ENCODE measurements at regions not wholly inside any gene's neighbourhood (a gene's known extent, or its start where the extent isn't known, plus 50 kb on each side); places are given as distances from the start of the nearest gene placed in this dataset.
"Not testable (repeated sequence)": the region's sequence is repeated elsewhere in the genome, so short reads cannot be mapped to it uniquely, and the experiment has no call there.

GRCh38 chr5:163310997-163311396, 126.4 kb upstream of the CCNG1 start:
- Histone ChIP-seq H2AK5ac (ENCODE audit: low read length, severe bottlenecking) (no peak overlapping the region), H2BK12ac (ENCODE audit: low read length in 2 of 2) (no peak overlapping the region), H3K14ac (ENCODE audit: low read length in 2 of 2) (no peak overlapping the region), H3K4me2 (ENCODE audit: low read length, poor library complexity, severe bottlenecking) (no peak overlapping the region), H3K4me1 (ENCODE audit: control insufficient read depth, insufficient read depth, low read depth, low read length) (no peaks in the 10 kb centered on the region), H3K27me3 (ENCODE audit: control insufficient read depth in 1 of 2, insufficient read depth in 1 of 2, low read length in 2 of 2) (no peaks in the 10 kb centered on the region), H3K18ac (ENCODE audit: low read depth in 1 of 2, low read length in 2 of 2) (no peak overlapping the region), H3K23ac (ENCODE audit: low read length in 2 of 2) (no peak overlapping the region), H4K8ac (ENCODE audit: low read length) (no peak overlapping the region), H4K91ac (ENCODE audit: low read length) (no peak overlapping the region), H3K27ac (ENCODE audit: low read length, poor library complexity, severe bottlenecking) (no peak overlapping the region), H3K4ac (ENCODE audit: low read depth in 1 of 2, low read length in 2 of 2) (no peak overlapping the region), H2BK5ac (ENCODE audit: low read depth, low read length, poor library complexity, severe bottlenecking) (no peak overlapping the region), H2AFZ (ENCODE audit: low read depth, low read length) (no peak overlapping the region), H3K9ac (ENCODE audit: low read length) (no peak overlapping the region), H3K36me3 (ENCODE audit: control insufficient read depth in 1 of 2, insufficient read depth in 2 of 2, low read depth in 1 of 2, low read length in 2 of 2) (no peaks in the 10 kb centered on the region), H2BK120ac (ENCODE audit: low read depth, low read length) (no peak overlapping the region), H3K79me1 (replicated peaks; ENCODE audit: low read length, poor library complexity, severe bottlenecking) (no peaks in the 10 kb centered on the region), H2BK15ac (ENCODE audit: low read depth, poor library complexity, severe bottlenecking) (no peak overlapping the region), H3K9me3 (ENCODE audit: control insufficient read depth, low read length) (peaks cover 6% of the 10 kb centered on the region), H3K4me3 (ENCODE audit: insufficient read depth in 1 of 2, low read depth in 1 of 2, low read length in 2 of 2) (no peak overlapping the region)
- DNase-seq: no peak
- WGBS: 63% methylated on average over 1 of the region's 1 CpG

- WGBS: 47% methylated on average over 2 of the region's 2 CpGs
- no peak overlapping the region for H3K23ac ChIP-seq (ENCODE audit: low read length in 2 of 2)
- H3K4me3 ChIP-seq (ENCODE audit: insufficient read depth in 1 of 2, low read depth in 1 of 2, low read length in 2 of 2): no peak overlapping the region
- H2BK120ac ChIP-seq (ENCODE audit: low read depth, low read length): no peak overlapping the region
- no peaks in the 10 kb centered on the region for H3K79me1 ChIP-seq (replicated peaks; ENCODE audit: low read length, poor library complexity, severe bottlenecking)
- H2BK15ac ChIP-seq (ENCODE audit: low read depth, poor library complexity, severe bottlenecking): no peak overlapping the region
- H3K4me2 ChIP-seq (ENCODE audit: low read length, poor library complexity, severe bottlenecking): no peak overlapping the region
- H2BK12ac ChIP-seq (ENCODE audit: low read length in 2 of 2): no peak overlapping the region
- DNase-seq: no peak
- H2BK5ac ChIP-seq (ENCODE audit: low read depth, low read length, poor library complexity, severe bottlenecking): no peak overlapping the region
- no peak overlapping the region for H3K14ac ChIP-seq (ENCODE audit: low read length in 2 of 2)
- no peak overlapping the region for H4K91ac ChIP-seq (ENCODE audit: low read length)
- H3K4me1 ChIP-seq (ENCODE audit: control insufficient read depth, insufficient read depth, low read depth, low read length): no peaks in the 10 kb centered on the region
- no peak overlapping the region for H3K27ac ChIP-seq (ENCODE audit: low read length, poor library complexity, severe bottlenecking)
- H3K9ac ChIP-seq (ENCODE audit: low read length): no peak overlapping the region
- H3K4ac ChIP-seq (ENCODE audit: low read depth in 1 of 2, low read length in 2 of 2): no peak overlapping the region
- no peak overlapping the region for H3K18ac ChIP-seq (ENCODE audit: low read depth in 1 of 2, low read length in 2 of 2)
- no peak overlapping the region for H2AFZ ChIP-seq (ENCODE audit: low read depth, low read length)
- H3K27me3 ChIP-seq (ENCODE audit: control insufficient read depth in 1 of 2, insufficient read depth in 1 of 2, low read length in 2 of 2): no peaks in the 10 kb centered on the region
- H3K9me3 ChIP-seq (ENCODE audit: control insufficient read depth, low read length): peaks cover 6% of the 10 kb centered on the region
- H2AK5ac ChIP-seq (ENCODE audit: low read length, severe bottlenecking): no peak overlapping the region
- H4K8ac ChIP-seq (ENCODE audit: low read length): no peak overlapping the region
- no peaks in the 10 kb centered on the region for H3K36me3 ChIP-seq (ENCODE audit: control insufficient read depth in 1 of 2, insufficient read depth in 2 of 2, low read depth in 1 of 2, low read length in 2 of 2)
These were observed 124.8 kb upstream of the CCNG1 start for GRCh38 chr5:163312598-163312997.

GRCh38 chr5:163313049-163313448, 124.3 kb upstream of the CCNG1 start:
- not testable (repeated sequence) for H3K4me1 ChIP-seq (ENCODE audit: control insufficient read depth, insufficient read depth, low read depth, low read length); H3K4ac ChIP-seq (ENCODE audit: low read depth in 1 of 2, low read length in 2 of 2); H2BK120ac ChIP-seq (ENCODE audit: low read depth, low read length); H4K8ac ChIP-seq (ENCODE audit: low read length); H3K36me3 ChIP-seq (ENCODE audit: control insufficient read depth in 1 of 2, insufficient read depth in 2 of 2, low read depth in 1 of 2, low read length in 2 of 2); H3K27ac ChIP-seq (ENCODE audit: low read length, poor library complexity, severe bottlenecking); H4K91ac ChIP-seq (ENCODE audit: low read length); DNase-seq; H3K9ac ChIP-seq (ENCODE audit: low read length); H3K79me1 ChIP-seq (replicated peaks; ENCODE audit: low read length, poor library complexity, severe bottlenecking); H3K27me3 ChIP-seq (ENCODE audit: control insufficient read depth in 1 of 2, insufficient read depth in 1 of 2, low read length in 2 of 2); H3K4me3 ChIP-seq (ENCODE audit: insufficient read depth in 1 of 2, low read depth in 1 of 2, low read length in 2 of 2); H2AK5ac ChIP-seq (ENCODE audit: low read length, severe bottlenecking); H2BK15ac ChIP-seq (ENCODE audit: low read depth, poor library complexity, severe bottlenecking); H2AFZ ChIP-seq (ENCODE audit: low read depth, low read length); H3K9me3 ChIP-seq (ENCODE audit: control insufficient read depth, low read length); H2BK12ac ChIP-seq (ENCODE audit: low read length in 2 of 2); H3K23ac ChIP-seq (ENCODE audit: low read length in 2 of 2); H3K14ac ChIP-seq (ENCODE audit: low read length in 2 of 2); H3K4me2 ChIP-seq (ENCODE audit: low read length, poor library complexity, severe bottlenecking); H3K18ac ChIP-seq (ENCODE audit: low read depth in 1 of 2, low read length in 2 of 2); H2BK5ac ChIP-seq (ENCODE audit: low read depth, low read length, poor library complexity, severe bottlenecking)
- WGBS: 40% methylated on average over 4 of the region's 7 CpGs

DNA sequence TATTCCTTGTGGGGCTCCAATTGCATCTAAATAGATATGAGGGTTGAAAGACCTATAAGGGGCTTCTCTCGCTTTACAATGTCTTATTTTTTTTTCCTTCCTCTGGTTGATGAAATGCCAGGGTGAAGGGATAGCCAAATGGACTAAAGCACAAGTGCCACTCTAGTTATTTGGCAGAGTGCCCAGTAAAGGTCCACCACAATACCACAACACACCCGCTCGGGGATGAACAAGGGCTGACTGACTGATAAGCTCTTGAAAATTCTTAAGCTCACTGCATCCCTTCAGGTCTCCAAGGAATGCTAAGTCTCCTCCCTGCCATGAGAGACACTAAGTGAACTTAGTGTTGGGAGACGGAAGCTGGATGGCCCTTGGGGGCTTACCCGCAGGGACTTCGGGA, 121.0 kb upstream of the CCNG1 start:
- not testable (repeated sequence) for H4K8ac ChIP-seq (ENCODE audit: low read length); H3K27me3 ChIP-seq (ENCODE audit: control insufficient read depth in 1 of 2, insufficient read depth in 1 of 2, low read length in 2 of 2); H3K4me2 ChIP-seq (ENCODE audit: low read length, poor library complexity, severe bottlenecking); H3K18ac ChIP-seq (ENCODE audit: low read depth in 1 of 2, low read length in 2 of 2); H2BK5ac ChIP-seq (ENCODE audit: low read depth, low read length, poor library complexity, severe bottlenecking); H3K4me3 ChIP-seq (ENCODE audit: insufficient read depth in 1 of 2, low read depth in 1 of 2, low read length in 2 of 2); H3K4ac ChIP-seq (ENCODE audit: low read depth in 1 of 2, low read length in 2 of 2); H3K14ac ChIP-seq (ENCODE audit: low read length in 2 of 2); H3K9me3 ChIP-seq (ENCODE audit: control insufficient read depth, low read length); H3K79me1 ChIP-seq (replicated peaks; ENCODE audit: low read length, poor library complexity, severe bottlenecking); H2AK5ac ChIP-seq (ENCODE audit: low read length, severe bottlenecking); DNase-seq; H3K23ac ChIP-seq (ENCODE audit: low read length in 2 of 2); H3K9ac ChIP-seq (ENCODE audit: low read length); H3K36me3 ChIP-seq (ENCODE audit: control insufficient read depth in 1 of 2, insufficient read depth in 2 of 2, low read depth in 1 of 2, low read length in 2 of 2); H3K27ac ChIP-seq (ENCODE audit: low read length, poor library complexity, severe bottlenecking); H2BK15ac ChIP-seq (ENCODE audit: low read depth, poor library complexity, severe bottlenecking); H4K91ac ChIP-seq (ENCODE audit: low read length); H2BK12ac ChIP-seq (ENCODE audit: low read length in 2 of 2); H2AFZ ChIP-seq (ENCODE audit: low read depth, low read length); H3K4me1 ChIP-seq (ENCODE audit: control insufficient read depth, insufficient read depth, low read depth, low read length); H2BK120ac ChIP-seq (ENCODE audit: low read depth, low read length)
- WGBS: 89% methylated on average over 6 of the region's 6 CpGs
